NCI-H1092 (cell line): ENCODE measurements at regions not wholly inside any gene's neighbourhood (a gene's known extent, or its start where the extent isn't known, plus 50 kb on each side); places are given as distances from the start of the nearest gene placed in this dataset.
"Not testable (repeated sequence)": the region's sequence is repeated elsewhere in the genome, so short reads cannot be mapped to it uniquely, and the experiment has no call there.

Experiments
- DNase-seq: peaks from one replicate; lab custom pipeline; 2025; lab: John Stamatoyannopoulos, UW

- no peak for DNase-seq
These were observed 52.7 kb upstream of the SERBP1 start for GRCh38 chr1:67482733-67483482.

GRCh38 chr1:67484492-67484891 is 54.3 kb upstream of the SERBP1 start:
- DNase-seq = no peak

- no peak for DNase-seq
These were observed 55.0 kb upstream of the SERBP1 start for GRCh38 chr1:67485046-67485811.

- no peak for DNase-seq
These were observed 59.4 kb upstream of the SERBP1 start for GRCh38 chr1:67489643-67490042.

- DNase-seq = no peak
These were observed 61.1 kb upstream of the SERBP1 start for GRCh38 chr1:67491280-67491679.

GRCh38 chr1:67493148-67493547 is 62.9 kb upstream of the SERBP1 start:
- no peak for DNase-seq

GRCh38 chr1:67495327-67495726 is 65.1 kb upstream of the SERBP1 start:
- no peak for DNase-seq

GRCh38 chr1:67496329-67496728 is 66.1 kb upstream of the SERBP1 start:
- no peak for DNase-seq

GRCh38 chr1:67500413-67500959 is 70.3 kb upstream of the SERBP1 start:
- DNase-seq = peak; percentile 72

- no peak for DNase-seq
These were observed 73.8 kb upstream of the SERBP1 start for GRCh38 chr1:67503974-67504373.

GRCh38 chr1:67513392-67514294 is 83.4 kb upstream of the SERBP1 start:
- not testable (repeated sequence) for DNase-seq

- DNase-seq = no peak
These were observed 84.1 kb upstream of the SERBP1 start for GRCh38 chr1:67514300-67514699.

- DNase-seq = no peak
These were observed 84.6 kb upstream of the SERBP1 start for GRCh38 chr1:67514786-67515185.

- no peak for DNase-seq
These were observed 85.3 kb upstream of the SERBP1 start for GRCh38 chr1:67515324-67516080.

GRCh38 chr1:67517046-67517445 is 86.8 kb upstream of the SERBP1 start:
- DNase-seq = no peak

- no peak for DNase-seq
These were observed 91.8 kb upstream of the SERBP1 start for GRCh38 chr1:67522001-67522441.

- no peak for DNase-seq
These were observed 92.6 kb upstream of the SERBP1 start for GRCh38 chr1:67522793-67523192.

- DNase-seq = no peak
These were observed 94.2 kb upstream of the SERBP1 start for GRCh38 chr1:67524143-67525052.

- no peak for DNase-seq
These were observed 95.0 kb upstream of the SERBP1 start for GRCh38 chr1:67525053-67525760.

GRCh38 chr1:67528141-67528540 is 97.9 kb upstream of the SERBP1 start:
- no peak for DNase-seq
